ENCODE measurements at regions not wholly inside any gene's neighbourhood (a gene's known extent, or its start where the extent isn't known, plus 50 kb on each side); places are given as distances from the start of the nearest gene placed in this dataset.

- TF ChIP-seq CTCF (IDR thresholded peaks at IDR 0.05) (no peak), POLR2A (IDR thresholded peaks at IDR 0.05) (no peak)
Observed at GRCh38 chr3:15877813-15878212, 80.0 kb upstream of the ANKRD28 start.

All from prostate gland (tissue), 2 donors.